GM19328 (cell line): ENCODE measurements at regions not wholly inside any gene's neighbourhood (a gene's known extent, or its start where the extent isn't known, plus 50 kb on each side); places are given as distances from the start of the nearest gene placed in this dataset.
"Not testable (repeated sequence)": the region's sequence is repeated elsewhere in the genome, so short reads cannot be mapped to it uniquely, and the experiment has no call there.

Experiments
- ATAC-seq: cut with Tn5 transposase; IDR thresholded peaks from one replicate; pipeline ENCODE4 v1.9.1; 2021; ENCODE audit warnings: mild to moderate bottlenecking, moderate library complexity; ENCODE audit not compliant: unreplicated experiment

DNA sequence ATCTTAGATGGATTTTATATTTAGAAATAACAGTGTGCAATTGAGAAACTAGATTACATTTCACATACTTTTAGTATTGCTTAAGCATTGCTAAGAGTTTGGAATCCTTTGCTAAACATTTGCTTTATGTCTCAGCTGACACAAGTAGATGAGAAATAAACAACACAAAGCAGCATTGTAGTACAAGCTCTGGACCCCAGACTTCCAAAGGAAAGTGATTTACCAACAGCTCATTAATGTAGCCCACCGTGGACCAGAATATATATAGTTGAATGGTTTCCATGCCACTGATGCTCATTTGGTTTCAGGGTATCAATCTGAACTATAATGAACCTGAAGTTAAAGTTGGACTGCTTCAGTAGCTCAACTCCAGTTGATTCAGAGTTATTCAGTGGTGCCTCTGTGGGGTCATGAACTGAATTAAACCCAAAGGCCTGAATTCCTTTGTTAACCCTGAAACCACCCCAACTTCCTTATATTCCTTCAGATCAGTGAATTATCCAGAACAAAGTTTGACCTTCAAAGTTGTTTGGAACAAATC, 132.1 kb upstream of the NEIL3 start:
- no peak for ATAC-seq

GRCh38 chr4:177178246-177178645, 131.4 kb upstream of the NEIL3 start:
- ATAC-seq, result no peak

DNA sequence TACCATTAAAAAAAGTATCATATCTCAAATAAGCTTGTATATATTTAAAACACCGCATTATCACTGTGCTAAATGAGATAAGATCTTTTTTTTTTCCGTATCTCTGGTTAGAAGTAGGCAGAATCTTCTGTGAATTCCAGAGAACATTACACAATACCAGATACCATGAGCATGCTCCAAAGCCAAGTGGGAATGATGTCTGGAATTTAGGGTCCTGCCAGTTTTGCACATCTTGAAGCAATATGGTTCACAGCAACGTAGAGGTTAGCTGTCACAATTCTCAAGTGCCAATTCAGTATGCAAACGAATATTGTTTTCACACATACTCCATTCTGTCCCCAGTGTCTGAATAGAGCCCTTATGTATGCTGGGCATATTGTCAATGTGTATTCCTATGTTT, 127.5 kb upstream of the NEIL3 start:
- no peak for ATAC-seq

GRCh38 chr4:177182728-177183127, 126.9 kb upstream of the NEIL3 start:
- no peak for ATAC-seq

- ATAC-seq, result no peak
Measured at GRCh38 chr4:177185151-177185550, 124.5 kb upstream of the NEIL3 start.

DNA sequence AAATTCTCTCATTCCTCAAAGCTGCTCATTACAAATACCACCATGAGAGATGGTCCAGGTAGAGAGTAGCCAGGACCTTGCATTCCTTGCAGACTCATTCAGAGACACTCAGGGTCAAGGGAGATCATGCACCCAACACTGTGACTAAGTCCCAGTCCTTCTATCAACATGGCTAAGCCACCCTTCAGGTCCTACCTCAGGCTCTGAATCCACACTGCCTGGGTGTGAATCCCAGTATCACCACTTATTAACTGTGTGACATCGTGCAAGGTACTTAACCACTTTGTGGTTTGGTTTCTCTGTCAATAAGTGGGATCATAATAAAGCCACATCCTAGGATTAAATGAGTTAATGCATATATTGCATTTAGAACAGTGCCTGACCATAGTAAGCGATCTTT, 124.1 kb upstream of the NEIL3 start:
- ATAC-seq, result no peak

DNA sequence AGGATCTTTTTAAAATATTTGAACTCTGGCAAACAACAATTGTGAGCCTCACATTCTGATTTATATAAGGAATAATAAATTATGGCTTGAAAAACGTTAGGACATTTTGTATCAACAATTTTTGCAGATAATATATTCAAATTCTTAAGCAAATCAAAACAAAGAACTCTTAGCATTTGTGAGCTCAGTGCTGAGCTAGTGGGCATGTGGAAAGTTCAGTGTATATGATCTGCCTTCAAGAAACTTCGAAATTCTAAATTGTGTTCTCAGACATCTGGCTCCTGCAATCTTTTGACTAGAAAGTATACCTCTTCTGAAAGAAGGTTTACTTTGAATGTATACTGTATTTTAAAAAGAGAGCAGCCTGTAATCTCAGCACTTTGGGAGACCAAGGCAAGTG, 122.3 kb upstream of the NEIL3 start:
- no peak for ATAC-seq

GRCh38 chr4:177190995-177191580, 118.6 kb upstream of the NEIL3 start:
- no peak for ATAC-seq

GRCh38 chr4:177191586-177191985, 118.1 kb upstream of the NEIL3 start:
- ATAC-seq, result no peak

- no peak for ATAC-seq
Measured at GRCh38 chr4:177191991-177192390, 117.7 kb upstream of the NEIL3 start.

- not testable (repeated sequence) for ATAC-seq
Measured at GRCh38 chr4:177193024-177193715, 116.5 kb upstream of the NEIL3 start.

DNA sequence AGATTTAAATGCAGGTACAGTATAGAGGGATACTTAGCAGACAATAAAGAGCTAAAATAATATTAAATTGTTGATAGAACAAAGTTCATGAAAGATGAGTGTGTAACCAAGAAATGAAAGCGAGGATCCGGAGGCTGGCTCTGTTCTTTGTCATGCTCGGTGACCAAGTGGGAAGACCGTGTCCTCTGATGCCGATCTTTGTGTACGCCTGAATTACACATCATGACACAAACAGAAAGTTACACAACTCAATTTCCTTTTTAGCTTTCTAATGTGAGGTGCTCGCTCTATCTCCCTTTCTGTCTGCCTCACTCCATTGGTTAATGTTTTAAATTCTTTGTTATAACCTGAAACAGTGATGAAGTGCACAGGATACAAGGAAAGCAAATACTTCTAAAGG, 114.8 kb upstream of the NEIL3 start:
- ATAC-seq, result no peak

- ATAC-seq, result no peak
Measured at GRCh38 chr4:177196615-177197014, 113.1 kb upstream of the NEIL3 start.

- ATAC-seq, result no peak
Measured at GRCh38 chr4:177201614-177202013, 108.1 kb upstream of the NEIL3 start.

DNA sequence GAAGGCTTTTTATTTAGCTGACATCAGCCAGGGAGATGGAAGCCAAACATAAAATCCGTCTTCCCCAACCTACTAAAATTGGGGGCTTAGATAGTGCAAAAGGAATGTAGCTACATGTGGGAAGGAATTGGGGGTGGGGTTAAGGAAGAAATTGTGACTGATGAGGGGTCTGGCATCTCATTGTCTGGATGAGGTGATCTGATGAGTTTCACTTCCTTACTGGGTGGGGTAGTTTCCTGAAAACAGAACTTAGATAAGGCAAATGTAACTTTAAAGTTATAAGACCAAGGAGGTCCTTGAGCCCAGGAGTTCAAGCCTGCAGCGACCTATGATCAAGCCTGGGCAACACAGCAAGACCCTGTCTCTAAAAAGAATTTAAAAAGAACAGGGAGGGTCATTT, 105.5 kb upstream of the NEIL3 start:
- ATAC-seq, result no peak

- ATAC-seq, result no peak
Measured at GRCh38 chr4:177214935-177215334, 94.7 kb upstream of the NEIL3 start.

- no peak for ATAC-seq
Measured at GRCh38 chr4:177220376-177220775, 89.3 kb upstream of the NEIL3 start.

DNA sequence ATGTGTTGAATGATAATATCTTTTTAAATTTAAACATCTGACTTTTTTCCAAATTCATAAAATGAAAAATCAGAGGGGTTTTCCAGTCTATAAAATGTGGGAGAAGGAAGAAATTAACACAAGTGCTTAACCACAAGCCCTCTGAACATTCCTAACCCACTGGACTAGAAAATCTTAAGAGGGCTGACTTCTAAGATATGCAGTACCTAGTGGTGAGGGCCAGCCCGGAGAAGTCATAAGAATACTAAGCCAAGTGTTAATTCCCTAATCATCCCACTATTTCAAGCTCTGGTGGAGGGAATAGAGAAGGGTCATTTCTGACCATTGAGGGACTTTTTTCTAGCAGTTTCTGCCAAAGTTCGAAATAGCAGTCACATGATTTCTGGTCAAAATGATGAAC, 86.9 kb upstream of the NEIL3 start:
- ATAC-seq, result no peak

DNA sequence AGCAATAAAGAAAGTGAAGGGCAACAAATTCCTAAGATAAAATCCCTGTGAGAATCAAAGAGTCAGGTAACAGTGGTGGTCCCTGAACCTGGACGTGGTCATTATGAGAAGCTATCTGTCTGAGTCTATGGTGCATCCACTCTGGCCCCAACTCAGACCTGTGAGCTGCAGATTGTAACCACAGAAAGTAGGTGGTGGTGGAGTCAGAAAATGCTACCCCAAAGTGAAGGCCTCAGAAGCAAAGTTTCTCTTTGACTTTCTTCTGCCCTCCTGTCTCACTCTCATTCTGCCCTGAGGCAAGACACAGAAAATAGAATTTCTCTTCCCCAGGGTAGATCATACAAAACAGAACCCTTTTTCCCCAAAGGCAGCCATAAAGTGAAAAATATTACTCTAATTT, 84.1 kb upstream of the NEIL3 start:
- no peak for ATAC-seq

DNA sequence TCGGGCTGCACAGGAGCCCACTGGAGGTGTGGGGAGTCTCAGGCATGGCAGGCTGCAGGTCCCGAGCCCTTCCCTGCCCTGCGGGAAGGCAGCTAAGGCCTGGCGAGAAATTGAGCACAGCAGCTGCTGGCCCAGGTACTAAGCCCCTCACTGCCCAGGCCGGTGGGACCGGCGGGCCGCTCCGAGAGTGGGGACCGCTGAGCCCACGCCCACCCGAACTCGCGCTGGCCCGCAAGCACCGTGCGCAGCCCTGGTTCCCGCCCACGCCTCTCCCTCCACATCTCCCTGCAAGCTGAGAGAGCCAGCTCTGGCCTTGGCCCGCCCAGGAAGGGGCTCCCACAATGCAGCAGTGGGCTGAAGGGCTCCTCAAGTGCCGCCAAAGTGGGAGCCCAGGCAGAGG, 82.0 kb upstream of the NEIL3 start:
- no peak for ATAC-seq

- no peak for ATAC-seq
Measured at GRCh38 chr4:177228599-177228998, 81.1 kb upstream of the NEIL3 start.

DNA sequence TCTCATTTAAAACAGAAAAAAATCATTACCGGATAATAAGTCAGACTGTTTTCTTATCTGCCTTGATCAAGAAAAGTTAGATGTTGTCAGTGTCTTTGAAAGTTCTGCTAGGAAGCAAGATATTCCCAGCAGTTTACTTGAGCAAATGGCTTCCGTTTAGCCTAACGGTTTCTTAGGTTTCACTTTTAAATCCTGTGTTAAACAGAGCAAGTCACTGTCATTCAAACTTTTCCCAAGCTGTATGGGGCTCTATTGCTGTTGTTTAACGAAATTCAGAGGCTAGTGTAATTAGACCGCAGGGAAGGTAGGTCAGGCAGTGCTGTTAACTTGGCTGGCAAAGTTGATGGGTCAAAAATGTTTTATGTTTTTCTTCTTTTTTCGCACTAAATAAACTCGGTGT, 80.3 kb upstream of the NEIL3 start:
- ATAC-seq, result no peak

- ATAC-seq, result no peak
Measured at GRCh38 chr4:177232473-177232872, 77.2 kb upstream of the NEIL3 start.
